NCI-H446 (cell line): ENCODE measurements at regions not wholly inside any gene's neighbourhood (a gene's known extent, or its start where the extent isn't known, plus 50 kb on each side); places are given as distances from the start of the nearest gene placed in this dataset.

Experiments used
- DNase-seq, 2 experiments: peaks; one replicate each; lab custom pipeline; 2025; lab: John Stamatoyannopoulos, UW

DNA sequence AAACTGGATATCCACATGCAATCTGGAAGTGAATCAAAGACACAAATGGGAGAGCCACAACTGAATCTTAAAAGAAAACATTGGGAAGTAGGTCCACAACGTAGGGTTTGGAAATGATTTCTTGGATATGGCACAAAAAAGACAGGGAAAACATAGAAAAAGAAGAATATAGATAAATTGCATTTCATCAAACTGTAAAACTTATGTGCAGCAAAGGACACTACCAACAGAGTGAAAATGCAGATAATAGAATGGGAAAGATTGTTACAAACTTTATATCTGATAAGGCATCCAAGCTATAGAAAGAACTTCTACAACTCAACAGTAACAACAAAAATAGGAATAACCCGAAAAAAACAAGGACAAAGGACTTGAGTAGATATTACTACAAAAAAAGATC, 89.6 kb downstream of the ZNF280B start:
- no peak for DNase-seq

DNA sequence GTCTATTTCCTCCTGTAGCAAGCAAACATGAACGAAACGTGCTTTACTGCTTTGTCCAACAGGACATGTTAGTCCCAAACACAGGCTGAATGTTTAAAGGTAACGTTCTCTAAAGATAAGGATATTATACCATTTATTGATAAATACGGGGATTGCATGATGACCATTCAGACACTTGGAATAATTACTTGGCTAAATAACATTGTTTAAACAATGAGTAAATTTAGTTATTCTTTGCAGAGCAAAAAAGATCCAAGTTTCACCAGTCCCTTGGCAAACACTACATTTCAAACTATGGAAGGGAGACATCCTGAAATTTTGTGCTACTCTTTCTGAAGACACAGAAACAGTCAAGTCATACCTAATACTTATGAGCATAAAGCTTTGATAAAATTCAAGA, 88.0 kb downstream of the ZNF280B start:
- no peak for DNase-seq

GRCh38 chr22:22421392-22421791, 87.2 kb downstream of the ZNF280B start:
- DNase-seq = no peak

- peak in 1 of 2 experiments; percentile 58 for DNase-seq
These were observed 85.9 kb downstream of the ZNF280B start for GRCh38 chr22:22422629-22423112.

DNA sequence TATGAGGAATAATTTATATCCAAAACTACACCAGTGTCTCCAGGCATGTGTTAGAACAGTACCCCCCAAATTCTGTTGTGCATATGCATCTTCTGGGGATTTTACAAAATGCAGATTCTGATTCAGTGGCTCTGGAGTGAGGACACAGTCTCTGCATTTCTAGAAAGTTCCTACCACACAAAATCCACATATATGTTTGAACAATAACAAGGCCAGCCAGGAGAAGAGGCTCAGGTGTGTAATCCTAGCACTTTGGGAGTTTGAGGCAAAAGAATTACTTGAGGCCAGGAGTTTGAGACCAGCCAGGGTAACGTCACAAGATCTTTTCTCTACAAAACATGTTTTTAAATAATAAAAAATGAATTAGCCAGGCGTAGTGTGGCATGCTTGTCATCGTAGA, 84.9 kb downstream of the ZNF280B start:
- no peak for DNase-seq

GRCh38 chr22:22424210-22424800, 84.2 kb downstream of the ZNF280B start:
- DNase-seq = no peak

- DNase-seq = no peak
These were observed 83.6 kb downstream of the ZNF280B start for GRCh38 chr22:22424956-22425355.

- DNase-seq = no peak
These were observed 83.2 kb downstream of the ZNF280B start for GRCh38 chr22:22425356-22425755.

DNA sequence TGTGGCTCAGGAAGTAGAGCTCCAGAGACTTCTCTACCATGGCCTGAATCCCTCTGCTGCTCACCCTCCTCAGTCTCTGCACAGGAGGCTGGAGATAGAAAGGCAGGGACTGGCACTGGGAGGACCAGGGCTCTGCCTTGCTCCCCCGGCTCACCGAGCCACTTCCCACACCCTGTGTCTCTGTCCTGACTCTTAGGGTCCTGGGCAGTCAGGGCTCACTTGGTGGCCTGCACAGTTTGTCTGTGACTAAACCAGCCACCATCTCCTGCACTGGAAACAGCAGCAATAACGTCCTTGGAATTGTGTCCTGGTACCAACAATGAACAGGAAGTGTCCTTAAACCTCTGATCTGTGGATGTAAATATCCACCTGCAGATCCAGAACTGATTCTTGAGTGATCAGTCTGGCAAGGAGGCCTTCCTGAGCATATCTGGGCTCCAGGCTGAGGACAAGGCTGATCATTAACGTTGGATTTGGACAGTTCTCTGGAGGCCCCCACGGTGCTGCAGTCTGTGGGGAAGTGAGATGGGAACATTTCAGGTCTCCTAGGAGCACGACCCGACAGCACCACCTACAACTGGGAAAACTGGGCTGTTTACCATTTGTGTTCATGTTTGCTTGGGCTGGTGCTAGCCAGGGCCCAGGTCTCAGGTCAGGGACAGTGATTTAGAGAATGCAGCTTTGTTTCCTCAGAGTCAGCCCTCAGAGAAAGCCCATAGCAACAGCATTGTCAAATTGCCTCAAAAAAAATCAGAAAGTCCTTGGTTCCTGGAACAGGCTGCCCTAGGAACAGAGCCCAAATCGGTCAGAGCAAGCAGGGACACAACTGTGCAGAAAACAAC, 82.5 kb downstream of the ZNF280B start:
- DNase-seq = no peak

DNA sequence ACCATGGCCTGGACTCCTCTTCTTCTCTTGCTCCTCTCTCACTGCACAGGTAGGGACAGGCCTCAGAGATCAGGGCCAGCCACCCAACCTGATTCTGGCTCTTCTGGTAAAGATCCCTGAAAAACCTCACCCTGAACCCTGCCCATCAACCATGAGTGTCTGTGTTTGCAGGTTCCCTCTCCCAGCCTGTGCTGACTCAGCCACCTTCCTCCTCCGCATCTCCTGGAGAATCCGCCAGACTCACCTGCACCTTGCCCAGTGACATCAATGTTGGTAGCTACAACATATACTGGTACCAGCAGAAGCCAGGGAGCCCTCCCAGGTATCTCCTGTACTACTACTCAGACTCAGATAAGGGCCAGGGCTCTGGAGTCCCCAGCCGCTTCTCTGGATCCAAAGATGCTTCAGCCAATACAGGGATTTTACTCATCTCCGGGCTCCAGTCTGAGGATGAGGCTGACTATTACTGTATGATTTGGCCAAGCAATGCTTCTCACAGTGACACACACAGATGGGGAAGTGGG, 80.9 kb downstream of the ZNF280B start:
- no peak for DNase-seq

DNA sequence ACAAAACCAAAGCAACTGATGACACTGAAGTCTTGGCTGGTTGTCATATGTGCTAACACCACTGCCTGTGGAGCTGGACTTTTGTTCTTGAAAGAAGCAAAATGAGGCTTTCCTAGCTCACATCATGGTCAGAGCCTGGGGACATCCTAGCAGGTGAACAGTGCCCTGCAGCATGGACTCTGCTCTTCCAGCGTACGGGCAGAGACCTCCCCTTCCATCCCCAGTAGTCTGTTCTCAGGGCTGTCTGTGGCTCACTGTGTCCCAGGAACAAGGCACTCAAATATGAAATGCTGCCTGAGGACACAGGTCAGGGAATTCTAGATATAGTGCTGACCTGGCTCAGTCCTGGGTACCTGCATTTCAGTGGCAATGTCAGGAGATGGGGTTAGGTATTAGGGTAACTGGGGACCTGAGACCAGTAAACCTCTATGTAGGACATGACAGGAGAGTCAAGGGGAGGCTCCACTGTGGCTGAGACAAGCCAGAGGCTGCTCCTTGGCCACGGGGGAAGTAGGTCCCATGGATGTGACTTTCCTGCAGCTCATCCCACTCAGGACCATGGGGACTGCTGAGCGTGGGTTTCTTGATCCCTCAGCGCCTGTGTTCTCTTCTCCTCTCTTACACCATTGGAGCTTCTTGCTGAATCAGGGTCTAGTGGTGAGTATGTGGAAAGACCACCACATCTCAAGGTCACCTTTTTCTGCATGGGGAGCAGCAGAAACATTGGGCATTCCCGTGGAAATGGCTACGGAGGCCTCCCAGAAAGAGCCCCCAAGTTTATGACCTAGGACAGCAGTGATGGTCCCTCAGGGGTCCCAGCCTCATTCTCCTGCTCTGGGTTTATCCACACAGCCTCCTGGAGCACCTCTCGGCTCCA, 80.1 kb downstream of the ZNF280B start:
- no peak for DNase-seq

- no peak for DNase-seq
These were observed 79.0 kb downstream of the ZNF280B start for GRCh38 chr22:22429369-22430108.

DNA sequence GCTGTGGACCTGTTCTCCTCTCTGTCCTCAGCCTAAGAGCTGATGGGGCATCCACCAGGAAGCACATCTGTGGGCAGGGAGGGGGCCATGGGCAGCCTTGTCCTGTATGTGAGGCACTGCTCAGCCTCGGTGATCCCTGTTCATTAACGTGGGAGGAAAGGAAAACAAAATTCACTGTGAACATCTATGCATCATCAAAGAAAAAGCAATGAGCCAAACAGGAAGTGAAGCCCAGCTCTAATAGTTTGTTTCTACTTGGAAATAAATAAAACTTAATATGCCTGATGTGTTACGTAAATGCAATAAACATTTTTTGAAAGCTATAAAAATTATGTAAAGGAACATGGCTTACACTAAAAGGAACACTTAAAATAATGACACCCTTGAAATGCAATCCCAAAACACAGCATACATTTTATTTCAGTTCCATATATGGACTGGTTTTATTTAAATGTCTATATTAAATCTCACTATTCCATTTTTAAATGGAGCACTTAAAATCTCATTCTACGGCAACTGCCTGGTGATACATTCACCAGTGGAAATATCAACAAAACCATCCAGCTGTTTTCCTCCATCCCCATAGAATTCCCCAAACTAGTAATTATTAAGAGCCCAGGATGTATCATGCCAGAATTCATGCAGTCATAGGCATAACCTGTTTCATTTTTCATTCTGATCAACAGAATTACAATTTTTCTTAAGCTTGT, 78.3 kb downstream of the ZNF280B start:
- DNase-seq = no peak

- DNase-seq = peak in 1 of 2 experiments; percentile 46
These were observed 77.0 kb downstream of the ZNF280B start for GRCh38 chr22:22431271-22432220.

DNA sequence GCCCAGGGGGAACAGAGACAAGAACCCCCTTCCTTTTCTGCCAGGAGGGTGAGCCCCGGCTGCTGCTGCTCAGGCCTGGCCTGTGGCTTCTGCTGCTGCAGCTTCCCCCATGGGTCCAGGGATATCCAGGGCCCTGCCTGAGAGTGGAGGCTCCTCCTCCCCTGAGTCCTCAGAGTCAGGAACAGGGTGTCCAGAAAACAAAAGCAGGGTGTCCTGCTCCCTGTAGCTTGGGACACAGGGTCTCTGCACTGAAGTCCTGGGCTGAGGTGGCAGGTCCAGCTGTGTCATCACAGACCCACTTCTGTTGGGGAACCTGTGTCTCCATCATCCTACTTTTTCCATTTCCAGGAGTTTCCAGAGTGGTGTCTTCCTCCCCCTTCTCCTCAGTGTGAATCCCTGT, 76.1 kb downstream of the ZNF280B start:
- no peak for DNase-seq

GRCh38 chr22:22432937-22433336, 75.6 kb downstream of the ZNF280B start:
- no peak for DNase-seq

DNA sequence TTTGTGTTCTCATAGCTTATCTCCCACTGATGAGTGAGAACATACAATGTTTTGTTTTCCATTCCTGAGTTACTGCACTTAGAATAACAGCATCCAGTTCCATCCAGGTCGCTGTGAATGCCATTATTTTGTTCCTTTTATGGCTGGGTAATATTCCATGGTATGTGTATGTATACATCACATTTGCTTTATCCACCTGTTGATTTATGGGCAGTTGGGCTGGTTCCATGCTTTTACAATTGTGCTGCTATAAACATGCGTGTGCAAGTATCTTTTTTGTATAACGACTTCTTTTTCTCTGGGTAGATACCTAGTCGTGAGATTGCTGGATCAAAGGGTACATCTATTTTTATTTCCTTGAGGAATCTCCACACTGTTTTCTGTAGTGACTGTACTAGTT, 74.8 kb downstream of the ZNF280B start:
- DNase-seq = no peak
